Left renal cortex interstitium (tissue), 4 donors: ENCODE measurements at regions not wholly inside any gene's neighbourhood (a gene's known extent, or its start where the extent isn't known, plus 50 kb on each side); places are given as distances from the start of the nearest gene placed in this dataset.

Source experiments
- DNase-seq, 4 donors: peaks; one replicate each; pipeline ENCODE4 v3.0.0-alpha.2; 2013; ENCODE audit warnings: low read depth in 4 of 4, low spot score in 2 of 4, missing footprints in 1 of 4

DNA sequence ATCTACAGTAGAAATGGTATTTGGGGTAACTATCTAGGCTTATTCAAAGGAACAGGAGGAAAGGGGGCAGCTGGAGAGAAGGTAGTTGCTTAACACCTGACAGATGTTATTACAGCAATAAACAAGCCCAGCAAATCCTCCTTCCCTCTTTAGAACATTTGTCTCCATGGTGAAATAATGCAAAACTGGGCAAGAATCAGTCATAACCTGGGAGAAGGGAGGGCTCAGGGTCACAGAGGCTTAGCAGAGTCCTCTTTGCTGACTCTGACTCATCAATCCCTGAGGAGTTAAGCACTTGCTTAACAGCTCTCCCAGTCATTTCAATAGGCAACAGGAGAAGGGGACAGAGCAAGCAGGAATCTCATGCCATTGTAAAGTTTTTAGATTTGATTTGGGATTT is 230.3 kb downstream of the IBTK start:
- no peak for DNase-seq

GRCh38 chr6:82015526-82015925 is 232.0 kb downstream of the IBTK start:
- no peak for DNase-seq

DNA sequence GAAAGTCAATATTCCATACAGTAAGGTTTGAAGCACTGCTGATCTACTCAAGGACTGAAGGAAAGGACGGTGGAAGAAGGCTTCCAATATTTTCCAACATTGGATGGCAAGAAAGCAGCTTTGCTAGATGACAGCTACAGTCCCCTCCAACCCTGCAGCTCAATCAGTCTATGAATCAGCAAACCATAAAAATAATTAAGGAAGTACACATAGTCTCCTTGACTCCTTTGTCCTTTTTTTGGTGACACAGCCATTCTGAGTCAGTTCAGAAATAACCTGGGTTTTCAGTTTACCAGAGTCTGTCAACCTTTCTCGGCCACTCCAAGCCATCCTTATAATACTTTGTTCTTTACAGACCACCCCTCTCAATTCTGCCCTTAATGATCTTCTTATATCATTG is 232.5 kb downstream of the IBTK start:
- DNase-seq, result no peak

GRCh38 chr6:82013561-82014530 is 233.7 kb downstream of the IBTK start:
- no peak for DNase-seq

- no peak for DNase-seq
Observed at GRCh38 chr6:82006027-82006738, 241.4 kb downstream of the IBTK start.

- DNase-seq, result no peak
Observed at GRCh38 chr6:82000551-82000950, 247.0 kb downstream of the IBTK start.

DNA sequence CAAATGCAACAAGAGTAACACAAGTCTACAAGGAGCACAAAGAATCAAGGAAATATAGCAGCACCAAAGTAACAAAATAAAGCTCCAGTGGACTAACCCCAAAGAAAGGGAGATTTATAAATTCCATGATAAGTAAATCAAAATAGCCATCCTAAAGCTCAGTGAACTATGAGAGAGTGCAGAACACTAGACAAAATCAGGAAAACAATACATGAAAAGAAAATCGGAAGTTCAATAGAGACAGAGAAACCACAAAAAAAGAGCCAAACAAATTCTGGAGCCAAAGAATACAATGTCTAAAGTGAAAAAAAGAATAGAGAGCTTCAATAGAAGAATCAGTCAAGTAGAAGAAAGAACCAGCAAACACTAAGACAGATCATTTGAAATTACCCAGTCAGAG is 247.3 kb upstream of the TENT5A start:
- no peak for DNase-seq

DNA sequence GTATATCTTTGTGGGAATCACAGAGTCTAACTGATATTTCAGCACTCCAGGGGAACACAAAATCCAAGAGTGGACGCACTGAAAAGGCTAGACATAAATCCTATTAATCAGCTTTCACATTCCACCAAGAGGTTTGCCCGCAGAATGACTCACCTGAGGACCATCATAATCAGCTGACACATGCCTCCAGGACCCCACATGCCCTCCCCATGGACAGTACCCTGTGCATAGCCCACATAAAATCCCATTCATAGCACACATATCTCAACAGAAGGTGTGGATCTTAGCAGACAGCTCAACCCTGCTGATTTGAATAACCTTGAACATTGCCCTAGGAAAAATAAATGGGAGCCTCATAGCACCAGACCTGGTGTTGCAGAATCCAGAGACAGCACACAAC is 246.8 kb upstream of the TENT5A start:
- DNase-seq, result no peak

DNA sequence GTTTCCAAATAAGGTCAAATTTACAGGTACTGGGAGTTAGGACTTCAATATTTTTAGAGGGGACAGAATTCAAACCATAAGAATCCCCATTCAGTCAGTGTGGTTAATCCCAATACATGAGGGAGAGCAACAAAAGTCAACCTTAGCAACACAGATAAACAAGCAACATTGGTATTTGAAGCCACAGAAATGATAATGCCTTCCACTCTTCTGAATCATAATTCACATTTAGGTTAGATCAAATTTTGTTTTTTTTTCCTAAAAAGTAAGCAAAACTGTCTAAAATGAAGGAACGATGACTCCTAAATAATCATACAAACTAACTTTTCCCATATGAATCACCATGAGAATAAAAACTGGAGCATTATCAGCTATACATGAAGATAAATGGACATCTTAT is 246.0 kb upstream of the TENT5A start:
- no peak for DNase-seq

- no peak for DNase-seq
Observed at GRCh38 chr6:81997090-81997926, 244.8 kb upstream of the TENT5A start.

GRCh38 chr6:81996414-81996813 is 243.9 kb upstream of the TENT5A start:
- no peak for DNase-seq

- DNase-seq, result no peak
Observed at GRCh38 chr6:81995548-81996289, 243.2 kb upstream of the TENT5A start.

DNA sequence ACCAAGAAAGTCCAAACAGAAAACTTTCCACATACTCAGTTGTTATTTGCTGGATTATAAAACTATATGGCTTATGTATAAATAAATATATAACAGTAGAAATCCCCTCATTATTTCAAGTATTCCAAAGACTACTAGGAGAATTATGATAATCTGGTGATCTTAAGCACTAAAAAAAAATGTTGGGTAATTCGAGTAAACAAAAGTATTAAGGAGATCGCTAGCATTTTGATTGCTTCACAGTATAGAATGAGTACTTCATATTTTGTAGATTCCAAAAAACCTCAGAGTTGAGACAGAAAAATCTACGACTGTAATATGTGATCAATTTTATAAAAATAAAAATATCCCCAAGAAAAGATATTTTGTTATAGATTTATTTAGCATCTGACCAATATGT is 236.4 kb upstream of the TENT5A start:
- no peak for DNase-seq

DNA sequence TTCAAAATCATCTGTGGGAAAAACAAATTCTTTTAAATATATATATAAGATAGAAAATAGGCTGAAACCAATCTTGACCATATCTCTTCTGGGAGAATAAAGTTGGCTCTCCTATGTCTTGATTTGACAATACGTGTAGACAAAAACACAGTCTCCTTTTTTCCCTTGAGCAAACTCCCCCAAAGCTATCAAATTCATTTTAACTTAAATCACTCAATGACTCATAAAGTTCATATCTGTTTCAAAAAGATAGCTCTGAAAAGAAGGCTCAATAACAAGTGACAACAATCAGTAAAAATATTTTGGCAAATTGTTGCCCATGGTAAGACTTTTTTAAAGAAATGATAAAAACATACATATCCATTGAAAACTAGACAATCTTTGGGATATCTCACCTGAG is 236.0 kb upstream of the TENT5A start:
- DNase-seq, result no peak

GRCh38 chr6:81987293-81987692 is 234.8 kb upstream of the TENT5A start:
- DNase-seq, result no peak

DNA sequence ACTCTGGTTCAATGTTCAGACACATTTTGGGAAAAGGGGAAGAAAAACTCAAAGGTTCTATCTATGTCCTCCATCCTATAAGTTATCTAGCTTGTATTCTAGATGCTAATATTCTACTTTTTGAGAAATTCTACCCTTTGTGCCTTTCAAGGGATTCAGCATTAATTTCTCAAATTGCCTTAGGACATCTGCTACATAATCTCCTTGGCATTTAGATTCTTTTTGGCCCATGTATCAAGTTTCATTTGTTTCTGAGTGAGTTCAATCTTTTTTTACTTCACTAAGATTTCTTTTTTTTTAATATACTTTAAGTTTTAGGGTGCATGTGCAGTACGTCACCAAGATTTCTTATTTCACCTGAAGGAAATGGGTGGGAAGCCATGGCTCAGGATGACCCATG is 232.7 kb upstream of the TENT5A start:
- no peak for DNase-seq

GRCh38 chr6:81984599-81984998 is 232.1 kb upstream of the TENT5A start:
- DNase-seq, result no peak

DNA sequence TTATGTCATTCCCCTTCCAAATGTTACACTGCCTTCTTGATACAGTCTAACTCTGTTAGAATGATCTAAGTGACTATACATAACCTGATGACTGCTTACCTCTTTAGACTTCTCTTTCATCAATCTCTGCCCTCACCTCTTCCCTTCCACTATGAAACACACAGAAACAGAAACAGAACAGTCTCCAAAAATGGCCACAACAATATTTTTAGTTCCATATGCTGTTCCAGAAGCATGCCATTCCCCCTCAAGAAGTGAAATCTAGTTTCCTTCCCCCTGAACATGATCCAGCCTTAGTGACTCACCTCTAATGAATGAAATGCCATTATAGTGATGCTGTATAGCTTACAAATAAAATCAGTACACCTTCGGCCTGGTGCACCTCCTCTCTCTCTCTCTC is 229.3 kb upstream of the TENT5A start:
- no peak for DNase-seq

DNA sequence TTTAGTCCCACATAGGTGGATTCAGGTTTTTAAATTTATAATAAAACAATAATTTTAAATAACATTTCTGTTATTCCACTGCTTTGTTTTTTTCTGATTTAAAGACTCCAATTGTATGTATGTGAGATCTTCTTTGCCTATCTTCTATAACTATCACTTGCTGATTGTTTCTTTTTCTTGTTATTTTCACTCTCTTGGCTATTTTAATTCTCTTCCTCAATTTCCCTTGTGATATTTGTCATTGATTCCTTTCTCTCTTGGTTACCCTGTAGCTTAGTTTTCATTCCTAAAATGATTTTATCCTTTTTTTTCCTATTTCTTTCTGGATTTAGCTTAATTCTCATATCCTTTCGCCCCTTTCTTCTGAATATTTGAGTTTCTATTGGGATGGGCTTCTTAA is 227.3 kb upstream of the TENT5A start:
- DNase-seq, result no peak

- no peak for DNase-seq
Observed at GRCh38 chr6:81979329-81979728, 226.8 kb upstream of the TENT5A start.
